ENCODE measurements at regions not wholly inside any gene's neighbourhood (a gene's known extent, or its start where the extent isn't known, plus 50 kb on each side); places are given as distances from the start of the nearest gene placed in this dataset.
A peak's percentile ranks its signal among the peaks of the same experiment; 100 is the strongest.

DNA sequence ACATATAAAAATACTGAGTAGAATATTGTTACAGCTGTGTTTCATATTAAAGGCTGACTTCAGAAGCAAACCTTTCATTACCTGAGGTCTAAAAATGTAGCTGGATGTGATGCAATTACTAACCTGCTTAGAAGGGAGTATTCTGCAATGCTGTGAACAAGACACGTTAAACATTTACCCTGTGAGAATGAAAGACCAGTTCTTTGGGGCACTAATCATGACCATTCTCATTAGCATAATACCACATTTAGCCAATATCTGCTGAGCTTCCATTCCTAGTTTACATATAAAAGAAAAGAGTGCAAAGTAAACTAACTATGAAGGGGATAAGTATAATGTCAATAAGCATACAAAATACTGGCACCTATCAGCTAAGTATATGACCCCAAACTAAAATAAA lies 784.0 kb upstream of the KLHL29 start:
- Histone ChIP-seq H3K79me2 (ENCODE audit: control insufficient read depth, insufficient read depth, low read length) (no peaks in the 10 kb centered on the region), H3K56ac (ENCODE audit: low read length) (no peak overlapping the region), H2BK15ac (replicated peaks; ENCODE audit: low read depth) (no peak overlapping the region), H3K36me3 (ENCODE audit: control insufficient read depth, insufficient read depth, low read length) (no peaks in the 10 kb centered on the region), H2AK5ac (ENCODE audit: low read length) (no peak overlapping the region), H3K18ac (ENCODE audit: low read length) (no peak overlapping the region), H3K27ac (ENCODE audit: low read depth, low read length) (no peak overlapping the region), H3K23ac (ENCODE audit: low read length) (no peak overlapping the region), H3K79me1 (ENCODE audit: low read length) (no peaks in the 10 kb centered on the region), H3K9ac (ENCODE audit: low read length) (no peak overlapping the region), H2BK120ac (ENCODE audit: low read depth, low read length) (no peak overlapping the region), H2BK5ac (ENCODE audit: low read length) (no peak overlapping the region), H3K4me2 (ENCODE audit: low read length) (no peak overlapping the region), H4K5ac (ENCODE audit: low read length) (no peak overlapping the region), H3K4me1 (ENCODE audit: control insufficient read depth, low read depth, low read length) (no peaks in the 10 kb centered on the region), H4K8ac (ENCODE audit: low read depth, low read length) (no peak overlapping the region), H3K4ac (ENCODE audit: low read depth, low read length) (no peak overlapping the region), H3K27me3 (ENCODE audit: insufficient read depth, low read length, poor library complexity) (no peaks in the 10 kb centered on the region), H3K4me3 (ENCODE audit: low read length) (no peak overlapping the region)
- DNase-seq = no peak
- no CpG with 5 or more reads among the region's 1 CpG for WGBS (ENCODE audit: extremely low coverage, insufficient coverage, low lambda C conversion rate)

DNA sequence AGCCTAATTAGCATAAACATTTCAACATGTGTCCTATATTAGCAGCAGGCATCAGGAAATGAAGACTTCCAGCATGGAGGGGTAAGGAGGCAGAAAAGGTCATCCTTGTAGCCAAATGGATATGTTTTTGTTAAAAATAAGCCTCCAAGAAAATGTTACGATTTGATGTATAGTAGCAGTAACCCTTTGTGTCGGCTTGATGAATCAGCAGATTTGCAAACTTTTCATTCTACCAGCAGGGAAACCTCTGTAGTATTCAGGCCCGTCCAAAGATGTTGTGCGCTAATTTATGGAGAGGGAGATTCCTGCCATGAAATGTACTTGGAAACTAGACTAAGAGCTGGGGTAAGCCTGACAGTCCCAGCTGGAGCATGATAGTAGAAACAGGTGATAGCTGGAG lies 780.8 kb upstream of the KLHL29 start:
- H3K23ac ChIP-seq (ENCODE audit: low read length) = no peak overlapping the region
- no peak overlapping the region for H2BK15ac ChIP-seq (replicated peaks; ENCODE audit: low read depth)
- H3K4me1 ChIP-seq (ENCODE audit: control insufficient read depth, low read depth, low read length) = no peaks in the 10 kb centered on the region
- no peak overlapping the region for H3K4ac ChIP-seq (ENCODE audit: low read depth, low read length)
- no peak overlapping the region for H2AK5ac ChIP-seq (ENCODE audit: low read length)
- H3K79me2 ChIP-seq (ENCODE audit: control insufficient read depth, insufficient read depth, low read length) = no peaks in the 10 kb centered on the region
- no peaks in the 10 kb centered on the region for H3K36me3 ChIP-seq (ENCODE audit: control insufficient read depth, insufficient read depth, low read length)
- DNase-seq = no peak
- no peaks in the 10 kb centered on the region for H3K27me3 ChIP-seq (ENCODE audit: insufficient read depth, low read length, poor library complexity)
- no peak overlapping the region for H3K27ac ChIP-seq (ENCODE audit: low read depth, low read length)
- no peak overlapping the region for H3K9ac ChIP-seq (ENCODE audit: low read length)
- no peak overlapping the region for H3K18ac ChIP-seq (ENCODE audit: low read length)
- no peak overlapping the region for H3K4me2 ChIP-seq (ENCODE audit: low read length)
- no peak overlapping the region for H2BK120ac ChIP-seq (ENCODE audit: low read depth, low read length)
- no peak overlapping the region for H3K4me3 ChIP-seq (ENCODE audit: low read length)
- H2BK5ac ChIP-seq (ENCODE audit: low read length) = no peak overlapping the region
- no peaks in the 10 kb centered on the region for H3K79me1 ChIP-seq (ENCODE audit: low read length)
- H4K5ac ChIP-seq (ENCODE audit: low read length) = no peak overlapping the region
- H4K8ac ChIP-seq (ENCODE audit: low read depth, low read length) = no peak overlapping the region
- no peak overlapping the region for H3K56ac ChIP-seq (ENCODE audit: low read length)
- no CpG with 5 or more reads among the region's 4 CpGs for WGBS (ENCODE audit: extremely low coverage, insufficient coverage, low lambda C conversion rate)

DNA sequence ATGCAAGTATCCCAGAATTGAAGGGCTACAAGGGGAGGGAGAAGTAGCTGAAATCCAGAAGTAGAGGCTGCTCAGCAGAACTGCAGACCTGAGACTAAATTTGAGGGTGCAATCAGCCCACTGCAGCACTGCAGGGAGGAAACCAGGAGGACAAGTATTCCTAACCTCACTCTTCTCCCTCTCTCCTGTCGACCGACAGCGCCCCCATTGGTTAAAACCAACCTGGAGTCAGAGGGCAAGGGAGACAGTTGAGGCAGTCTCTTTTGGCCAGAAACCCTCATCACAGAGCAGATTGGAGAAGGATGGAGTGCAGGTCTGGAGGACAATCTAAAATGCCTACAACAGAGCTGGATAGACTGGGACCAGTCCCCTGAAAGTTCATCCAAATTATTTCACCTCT lies 768.9 kb upstream of the KLHL29 start:
- DNase-seq = no peak
- no peak overlapping the region for H3K27ac ChIP-seq (ENCODE audit: low read depth, low read length)
- no peak overlapping the region for H3K4me2 ChIP-seq (ENCODE audit: low read length)
- H3K79me2 ChIP-seq (ENCODE audit: control insufficient read depth, insufficient read depth, low read length) = no peaks in the 10 kb centered on the region
- H2BK5ac ChIP-seq (ENCODE audit: low read length) = no peak overlapping the region
- no peak overlapping the region for H3K4me3 ChIP-seq (ENCODE audit: low read length)
- no peak overlapping the region for H3K18ac ChIP-seq (ENCODE audit: low read length)
- H2BK15ac ChIP-seq (replicated peaks; ENCODE audit: low read depth) = no peak overlapping the region
- H3K27me3 ChIP-seq (ENCODE audit: insufficient read depth, low read length, poor library complexity) = no peaks in the 10 kb centered on the region
- WGBS (ENCODE audit: extremely low coverage, insufficient coverage, low lambda C conversion rate) = no CpG with 5 or more reads among the region's 3 CpGs
- H3K4me1 ChIP-seq (ENCODE audit: control insufficient read depth, low read depth, low read length) = no peaks in the 10 kb centered on the region
- H3K23ac ChIP-seq (ENCODE audit: low read length) = no peak overlapping the region
- H4K5ac ChIP-seq (ENCODE audit: low read length) = no peak overlapping the region
- H3K36me3 ChIP-seq (ENCODE audit: control insufficient read depth, insufficient read depth, low read length) = no peaks in the 10 kb centered on the region
- H3K79me1 ChIP-seq (ENCODE audit: low read length) = no peaks in the 10 kb centered on the region
- H3K4ac ChIP-seq (ENCODE audit: low read depth, low read length) = no peak overlapping the region
- H3K9ac ChIP-seq (ENCODE audit: low read length) = no peak overlapping the region
- no peak overlapping the region for H4K8ac ChIP-seq (ENCODE audit: low read depth, low read length)
- H2BK120ac ChIP-seq (ENCODE audit: low read depth, low read length) = no peak overlapping the region
- no peak overlapping the region for H2AK5ac ChIP-seq (ENCODE audit: low read length)
- H3K56ac ChIP-seq (ENCODE audit: low read length) = no peak overlapping the region

DNA sequence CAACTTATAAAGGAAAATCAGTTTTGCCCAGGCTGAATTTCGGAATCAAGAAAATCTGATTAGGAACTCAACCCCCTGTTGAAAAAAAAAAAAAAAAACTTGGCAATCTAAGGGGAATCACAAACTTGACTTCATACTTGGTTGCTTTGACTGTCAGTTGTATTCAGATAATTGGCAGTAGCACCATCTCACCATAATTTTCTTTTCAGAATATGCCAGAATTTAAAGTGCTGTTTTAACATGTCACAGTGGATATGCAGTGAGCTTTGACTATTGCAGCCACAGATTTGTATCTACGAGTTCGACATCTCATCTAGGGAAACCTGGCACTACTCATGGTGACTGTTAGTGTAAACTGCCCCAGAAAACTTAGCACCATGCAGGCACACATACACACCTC lies 761.4 kb upstream of the KLHL29 start:
- no peak overlapping the region for H3K23ac ChIP-seq (ENCODE audit: low read length)
- H3K18ac ChIP-seq (ENCODE audit: low read length) = no peak overlapping the region
- WGBS (ENCODE audit: extremely low coverage, insufficient coverage, low lambda C conversion rate) = no CpG with 5 or more reads among the region's 3 CpGs
- no peaks in the 10 kb centered on the region for H3K27me3 ChIP-seq (ENCODE audit: insufficient read depth, low read length, poor library complexity)
- H2AK5ac ChIP-seq (ENCODE audit: low read length) = no peak overlapping the region
- H3K4me2 ChIP-seq (ENCODE audit: low read length) = no peak overlapping the region
- H4K8ac ChIP-seq (ENCODE audit: low read depth, low read length) = no peak overlapping the region
- no peaks in the 10 kb centered on the region for H3K79me1 ChIP-seq (ENCODE audit: low read length)
- no peak for DNase-seq
- H3K9ac ChIP-seq (ENCODE audit: low read length) = no peak overlapping the region
- H3K4me1 ChIP-seq (ENCODE audit: control insufficient read depth, low read depth, low read length) = peaks cover 2% of the 10 kb centered on the region
- no peak overlapping the region for H3K27ac ChIP-seq (ENCODE audit: low read depth, low read length)
- H2BK120ac ChIP-seq (ENCODE audit: low read depth, low read length) = no peak overlapping the region
- no peak overlapping the region for H4K5ac ChIP-seq (ENCODE audit: low read length)
- no peak overlapping the region for H3K4ac ChIP-seq (ENCODE audit: low read depth, low read length)
- H2BK5ac ChIP-seq (ENCODE audit: low read length) = no peak overlapping the region
- no peaks in the 10 kb centered on the region for H3K79me2 ChIP-seq (ENCODE audit: control insufficient read depth, insufficient read depth, low read length)
- H3K56ac ChIP-seq (ENCODE audit: low read length) = no peak overlapping the region
- no peak overlapping the region for H2BK15ac ChIP-seq (replicated peaks; ENCODE audit: low read depth)
- H3K36me3 ChIP-seq (ENCODE audit: control insufficient read depth, insufficient read depth, low read length) = no peaks in the 10 kb centered on the region
- H3K4me3 ChIP-seq (ENCODE audit: low read length) = no peak overlapping the region

DNA sequence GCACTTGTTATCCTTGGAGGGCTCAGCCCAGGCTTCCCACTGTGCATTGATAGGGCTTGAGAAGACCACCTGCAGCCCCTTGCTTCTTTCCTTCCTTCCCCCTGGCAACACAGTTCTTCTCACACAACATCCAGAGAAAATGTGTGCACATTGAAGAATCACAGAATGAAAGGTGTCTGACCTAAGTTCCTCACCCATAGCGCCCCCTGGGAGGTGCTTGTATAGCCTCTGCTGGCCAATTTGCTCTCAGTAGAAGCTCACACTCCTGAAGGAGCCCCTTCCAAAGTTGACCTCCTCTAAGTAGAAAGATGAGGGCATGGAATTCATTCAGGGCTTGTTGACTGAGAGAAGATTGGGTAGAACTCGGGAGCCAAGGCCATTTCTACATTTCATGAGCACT lies 758.4 kb upstream of the KLHL29 start:
- H3K9ac ChIP-seq (ENCODE audit: low read length) = no peak overlapping the region
- no peak overlapping the region for H3K18ac ChIP-seq (ENCODE audit: low read length)
- no peaks in the 10 kb centered on the region for H3K79me1 ChIP-seq (ENCODE audit: low read length)
- no peaks in the 10 kb centered on the region for H3K79me2 ChIP-seq (ENCODE audit: control insufficient read depth, insufficient read depth, low read length)
- no peaks in the 10 kb centered on the region for H3K36me3 ChIP-seq (ENCODE audit: control insufficient read depth, insufficient read depth, low read length)
- H2BK5ac ChIP-seq (ENCODE audit: low read length) = no peak overlapping the region
- no peak overlapping the region for H4K5ac ChIP-seq (ENCODE audit: low read length)
- no peak overlapping the region for H3K23ac ChIP-seq (ENCODE audit: low read length)
- no peak overlapping the region for H4K8ac ChIP-seq (ENCODE audit: low read depth, low read length)
- H3K4ac ChIP-seq (ENCODE audit: low read depth, low read length) = no peak overlapping the region
- no peak overlapping the region for H2BK15ac ChIP-seq (replicated peaks; ENCODE audit: low read depth)
- no CpG with 5 or more reads among the region's 2 CpGs for WGBS (ENCODE audit: extremely low coverage, insufficient coverage, low lambda C conversion rate)
- peaks cover 2% of the 10 kb centered on the region for H3K4me1 ChIP-seq (ENCODE audit: control insufficient read depth, low read depth, low read length)
- peak; percentile 56 for DNase-seq
- H3K56ac ChIP-seq (ENCODE audit: low read length) = no peak overlapping the region
- H3K27me3 ChIP-seq (ENCODE audit: insufficient read depth, low read length, poor library complexity) = no peaks in the 10 kb centered on the region
- H3K4me3 ChIP-seq (ENCODE audit: low read length) = no peak overlapping the region
- H2BK120ac ChIP-seq (ENCODE audit: low read depth, low read length) = no peak overlapping the region
- no peak overlapping the region for H3K27ac ChIP-seq (ENCODE audit: low read depth, low read length)
- no peak overlapping the region for H2AK5ac ChIP-seq (ENCODE audit: low read length)
- no peak overlapping the region for H3K4me2 ChIP-seq (ENCODE audit: low read length)

DNA sequence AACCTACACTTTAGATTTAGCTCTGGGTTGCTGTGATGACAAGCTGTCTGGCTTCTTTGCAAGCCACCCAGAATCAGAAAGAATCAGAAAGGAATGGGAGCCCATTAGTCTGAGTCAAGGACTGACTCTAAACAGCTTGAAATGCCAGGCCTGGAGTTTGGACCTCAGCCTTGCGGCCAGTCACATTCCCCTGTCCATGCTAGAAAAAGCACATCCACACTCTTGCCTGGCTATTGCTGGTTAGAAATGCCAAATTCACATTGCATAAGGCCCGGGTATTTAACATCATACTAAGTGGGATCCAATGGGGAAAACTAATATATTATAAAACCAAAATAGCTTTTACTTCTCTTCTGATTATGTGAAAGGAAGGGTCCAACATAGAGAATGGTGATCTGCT lies 756.8 kb upstream of the KLHL29 start:
- no peak overlapping the region for H3K4ac ChIP-seq (ENCODE audit: low read depth, low read length)
- no peaks in the 10 kb centered on the region for H3K4me1 ChIP-seq (ENCODE audit: control insufficient read depth, low read depth, low read length)
- no peak overlapping the region for H3K9ac ChIP-seq (ENCODE audit: low read length)
- no peaks in the 10 kb centered on the region for H3K36me3 ChIP-seq (ENCODE audit: control insufficient read depth, insufficient read depth, low read length)
- no peak overlapping the region for H2AK5ac ChIP-seq (ENCODE audit: low read length)
- no peak overlapping the region for H3K4me2 ChIP-seq (ENCODE audit: low read length)
- DNase-seq = no peak
- H3K56ac ChIP-seq (ENCODE audit: low read length) = no peak overlapping the region
- no peaks in the 10 kb centered on the region for H3K79me1 ChIP-seq (ENCODE audit: low read length)
- no peak overlapping the region for H3K23ac ChIP-seq (ENCODE audit: low read length)
- H2BK5ac ChIP-seq (ENCODE audit: low read length) = no peak overlapping the region
- no CpG with 5 or more reads among the region's 2 CpGs for WGBS (ENCODE audit: extremely low coverage, insufficient coverage, low lambda C conversion rate)
- H4K8ac ChIP-seq (ENCODE audit: low read depth, low read length) = no peak overlapping the region
- H3K4me3 ChIP-seq (ENCODE audit: low read length) = no peak overlapping the region
- H3K27me3 ChIP-seq (ENCODE audit: insufficient read depth, low read length, poor library complexity) = no peaks in the 10 kb centered on the region
- H4K5ac ChIP-seq (ENCODE audit: low read length) = no peak overlapping the region
- no peaks in the 10 kb centered on the region for H3K79me2 ChIP-seq (ENCODE audit: control insufficient read depth, insufficient read depth, low read length)
- H3K18ac ChIP-seq (ENCODE audit: low read length) = no peak overlapping the region
- no peak overlapping the region for H2BK15ac ChIP-seq (replicated peaks; ENCODE audit: low read depth)
- H3K27ac ChIP-seq (ENCODE audit: low read depth, low read length) = no peak overlapping the region
- H2BK120ac ChIP-seq (ENCODE audit: low read depth, low read length) = no peak overlapping the region
